BE2C (cell line): ENCODE measurements at regions not wholly inside any gene's neighbourhood (a gene's known extent, or its start where the extent isn't known, plus 50 kb on each side); places are given as distances from the start of the nearest gene placed in this dataset.

ENCODE experiments used
- DNase-seq: peaks from one replicate; pipeline ENCODE4 v3.0.0-alpha.2; 2020
- H3K27me3 ChIP-seq: fragments of 250-450 bp; sonication (Bioruptor Pico); 2 replicates; pipeline ENCODE4 v1.5.1; 2020; ENCODE audit warnings: mild to moderate bottlenecking
- H3K36me3 ChIP-seq: fragments of 250-450 bp; sonication (Bioruptor Pico); 2 replicates; pipeline ENCODE4 v1.5.1; 2020; ENCODE audit warnings: mild to moderate bottlenecking
- H3K4me1 ChIP-seq: fragments of 250-450 bp; sonication (Bioruptor Pico); 2 replicates; pipeline ENCODE4 v1.5.1; 2020
- H3K4me3 ChIP-seq: 2 replicates; pipeline ENCODE4 v1.5.1; 2011; ENCODE audit warnings: low read depth, low read length
- H3K9me3 ChIP-seq: fragments of 250-450 bp; sonication (Bioruptor Pico); 2 replicates; pipeline ENCODE4 v1.5.1; 2020
- CTCF ChIP-seq: IDR thresholded peaks from 2 replicates; pipeline ENCODE4 v1.5.1; 2012; ENCODE audit warnings: mild to moderate bottlenecking, low read depth, low read length

- no peak for TF ChIP-seq CTCF
- Histone ChIP-seq H3K27me3 (no peaks in the 10 kb centered on the region), H3K9me3 (0 out of 2 replicates have a peak, but pooled peaks cover 2% of the 10 kb centered on the region), H3K4me3 (no peak overlapping the region), H3K36me3 (no peaks in the 10 kb centered on the region), H3K4me1 (no peaks in the 10 kb centered on the region)
- no peak for DNase-seq
Measured at GRCh38 chr22:48697223-48697622, 1130.5 kb downstream of the BRD1 start.

GRCh38 chr22:48696371-48696770 is 1131.3 kb downstream of the BRD1 start:
- no peaks in the 10 kb centered on the region for H3K4me1 ChIP-seq
- no peaks in the 10 kb centered on the region for H3K27me3 ChIP-seq
- DNase-seq: no peak
- TF ChIP-seq CTCF: no peak
- no peaks in the 10 kb centered on the region for H3K36me3 ChIP-seq
- H3K9me3 ChIP-seq: 0 out of 2 replicates have a peak, but pooled peaks cover 2% of the 10 kb centered on the region
- no peak overlapping the region for H3K4me3 ChIP-seq

- no peak for TF ChIP-seq CTCF
- no peak overlapping the region for H3K4me3 ChIP-seq
- H3K9me3 ChIP-seq: 0 out of 2 replicates have a peak, but pooled peaks cover 2% of the 10 kb centered on the region
- no peaks in the 10 kb centered on the region for H3K27me3 ChIP-seq
- no peak for DNase-seq
- no peaks in the 10 kb centered on the region for H3K36me3 ChIP-seq
- H3K4me1 ChIP-seq: no peaks in the 10 kb centered on the region
Measured at GRCh38 chr22:48695731-48696305, 1131.9 kb downstream of the BRD1 start.

GRCh38 chr22:48695251-48695650 is 1132.4 kb downstream of the BRD1 start:
- H3K27me3 ChIP-seq: no peaks in the 10 kb centered on the region
- no peak for TF ChIP-seq CTCF
- no peaks in the 10 kb centered on the region for H3K36me3 ChIP-seq
- DNase-seq: no peak
- H3K9me3 ChIP-seq: 0 out of 2 replicates have a peak, but pooled peaks cover 2% of the 10 kb centered on the region
- H3K4me3 ChIP-seq: no peak overlapping the region
- H3K4me1 ChIP-seq: no peaks in the 10 kb centered on the region

GRCh38 chr22:48694296-48694883 is 1133.3 kb downstream of the BRD1 start:
- no peak for DNase-seq
- Histone ChIP-seq H3K36me3 (no peaks in the 10 kb centered on the region), H3K4me1 (no peaks in the 10 kb centered on the region), H3K4me3 (no peak overlapping the region), H3K9me3 (0 out of 2 replicates have a peak, but pooled peaks cover 2% of the 10 kb centered on the region), H3K27me3 (no peaks in the 10 kb centered on the region)
- no peak for TF ChIP-seq CTCF

GRCh38 chr22:48693377-48694135 is 1134.1 kb downstream of the BRD1 start:
- Histone ChIP-seq H3K27me3 (no peaks in the 10 kb centered on the region), H3K9me3 (0 out of 2 replicates have a peak, but pooled peaks cover 2% of the 10 kb centered on the region), H3K4me1 (no peaks in the 10 kb centered on the region), H3K36me3 (no peaks in the 10 kb centered on the region), H3K4me3 (no peak overlapping the region)
- TF ChIP-seq CTCF: no peak
- DNase-seq: no peak
